ENCODE measurements at regions not wholly inside any gene's neighbourhood (a gene's known extent, or its start where the extent isn't known, plus 50 kb on each side); places are given as distances from the start of the nearest gene placed in this dataset.

DNA sequence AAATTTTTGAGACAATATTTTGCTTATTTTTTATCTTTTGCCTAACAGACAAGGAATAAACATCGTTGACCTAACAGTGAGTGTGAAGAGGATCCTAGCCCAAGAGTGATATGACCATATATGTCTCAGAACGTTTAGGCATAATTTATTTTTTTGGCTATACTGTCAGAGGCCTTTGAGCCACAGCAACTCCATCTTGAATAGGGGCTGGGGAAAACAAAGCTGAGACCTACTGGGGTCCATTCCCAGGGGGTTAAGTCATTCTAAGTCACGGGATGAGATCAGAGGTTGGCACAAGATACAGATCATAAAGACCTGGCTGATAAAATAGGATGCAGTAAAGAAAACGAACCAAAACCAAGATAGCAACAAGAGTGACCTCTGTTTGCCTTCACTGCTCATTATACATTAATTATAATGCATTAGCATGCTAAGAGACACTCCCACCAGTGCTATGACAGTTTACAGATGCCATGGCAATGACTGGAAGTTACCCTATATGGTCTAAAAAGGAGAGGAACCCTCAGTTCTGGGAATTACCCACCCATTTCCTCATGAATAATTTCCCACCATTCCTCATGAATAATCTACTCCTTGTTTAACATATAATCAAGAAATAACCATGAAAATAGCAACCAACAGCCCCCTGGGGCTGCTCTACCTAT is 510.9 kb upstream of the PCDH9 start:
- TF ChIP-seq, protein P1, sequence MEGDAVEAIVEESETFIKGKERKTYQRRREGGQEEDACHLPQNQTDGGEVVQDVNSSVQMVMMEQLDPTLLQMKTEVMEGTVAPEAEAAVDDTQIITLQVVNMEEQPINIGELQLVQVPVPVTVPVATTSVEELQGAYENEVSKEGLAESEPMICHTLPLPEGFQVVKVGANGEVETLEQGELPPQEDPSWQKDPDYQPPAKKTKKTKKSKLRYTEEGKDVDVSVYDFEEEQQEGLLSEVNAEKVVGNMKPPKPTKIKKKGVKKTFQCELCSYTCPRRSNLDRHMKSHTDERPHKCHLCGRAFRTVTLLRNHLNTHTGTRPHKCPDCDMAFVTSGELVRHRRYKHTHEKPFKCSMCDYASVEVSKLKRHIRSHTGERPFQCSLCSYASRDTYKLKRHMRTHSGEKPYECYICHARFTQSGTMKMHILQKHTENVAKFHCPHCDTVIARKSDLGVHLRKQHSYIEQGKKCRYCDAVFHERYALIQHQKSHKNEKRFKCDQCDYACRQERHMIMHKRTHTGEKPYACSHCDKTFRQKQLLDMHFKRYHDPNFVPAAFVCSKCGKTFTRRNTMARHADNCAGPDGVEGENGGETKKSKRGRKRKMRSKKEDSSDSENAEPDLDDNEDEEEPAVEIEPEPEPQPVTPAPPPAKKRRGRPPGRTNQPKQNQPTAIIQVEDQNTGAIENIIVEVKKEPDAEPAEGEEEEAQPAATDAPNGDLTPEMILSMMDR (IDR thresholded peaks at IDR 0.05) = no peak
- no peak for TF ChIP-seq EP300 (IDR thresholded peaks at IDR 0.05)
